A673 (cell line): ENCODE measurements at regions not wholly inside any gene's neighbourhood (a gene's known extent, or its start where the extent isn't known, plus 50 kb on each side); places are given as distances from the start of the nearest gene placed in this dataset.
A peak's percentile ranks its signal among the peaks of the same experiment; 100 is the strongest.

Experiments used
- BruUV-seq: library from RNA; stranded (reverse); fragments of 400-500 nt; replicated peaks from 2 replicates; lab custom pipeline; 2021; lab: Mats Ljungman, UMichigan
- CTCF ChIA-PET: fragments of 300-600 bp; sonication (Branson Sonifier 250); formaldehyde crosslinking; loops from one replicate; lab custom pipeline; 2022; ENCODE audit warnings: antibody characterized with exemption; lab: Charles Lee
- POLR2A ChIA-PET: fragments of 300-600 bp; sonication (Branson Sonifier 250); formaldehyde crosslinking; loops from one replicate; lab custom pipeline; 2022; ENCODE audit warnings: antibody characterized with exemption; ENCODE audit not compliant: low non-redundant PET; lab: Charles Lee
- DNase-seq: peaks from one replicate; pipeline ENCODE4 v3.0.0-alpha.2; 2015; ENCODE audit warnings: low spot score
- H3K27ac ChIP-seq: fragments of 200-600 bp; sonication (generic); 2 replicates; pipeline ENCODE4 v1.5.1; 2016; ENCODE audit warnings: mixed run types, low read depth, mild to moderate bottlenecking, mixed read lengths, antibody characterized with exemption, low read length; ENCODE audit not compliant: poor library complexity, severe bottlenecking
- H3K27me3 ChIP-seq: fragments of 200-600 bp; sonication (generic); replicated peaks from 2 replicates; pipeline ENCODE4 v1.6.1; 2017; ENCODE audit warnings: mixed run types, low read depth, mild to moderate bottlenecking, mixed read lengths, antibody characterized with exemption, low read length; ENCODE audit not compliant: insufficient read depth, poor library complexity
- H3K36me3 ChIP-seq: fragments of 200-600 bp; sonication (generic); 2 replicates; pipeline ENCODE4 v1.6.1; 2016; ENCODE audit warnings: mixed run types, mild to moderate bottlenecking, mixed read lengths, antibody characterized with exemption, low read length; ENCODE audit not compliant: insufficient read depth, poor library complexity, severe bottlenecking
- H3K4me1 ChIP-seq: fragments of 200-600 bp; sonication (generic); 2 replicates; pipeline ENCODE4 v1.6.1; 2017; ENCODE audit warnings: mixed run types, mild to moderate bottlenecking, mixed read lengths, antibody characterized with exemption, low read length; ENCODE audit not compliant: insufficient read depth, poor library complexity, severe bottlenecking
- H3K4me3 ChIP-seq: fragments of 200-600 bp; sonication (generic); 2 replicates; pipeline ENCODE4 v1.5.1; 2016; ENCODE audit warnings: low read depth, mixed run types, mild to moderate bottlenecking, mixed read lengths, low read length; ENCODE audit not compliant: poor library complexity, severe bottlenecking
- H3K9me3 ChIP-seq: fragments of 200-600 bp; sonication (generic); 2 replicates; pipeline ENCODE4 v1.6.1; 2016; ENCODE audit warnings: mixed run types, low read depth, mild to moderate bottlenecking, mixed read lengths, antibody characterized with exemption, low read length; ENCODE audit not compliant: poor library complexity, severe bottlenecking
- CTCF ChIP-seq: fragments of 300-800, 200-600 bp; sonication (generic); conservative IDR thresholded peaks from 2 replicates; pipeline ENCODE4 v1.5.1; 2017; ENCODE audit warnings: low read depth, mild to moderate bottlenecking, antibody characterized with exemption, low read length, moderate library complexity, mixed read lengths
- EZH2 ChIP-seq: fragments of 200-600 bp; sonication (generic); IDR thresholded peaks from 2 replicates; pipeline ENCODE4 v1.6.1; 2017; ENCODE audit warnings: borderline replicate concordance, low read depth, mild to moderate bottlenecking, mixed read lengths, antibody characterized with exemption, low read length; ENCODE audit not compliant: poor library complexity, severe bottlenecking
- intact Hi-C: fragments of 100-400 bp; cut with micrococcal nuclease; formaldehyde crosslinking; loops from one replicate; pipeline ENCODE4 v1.10.0; 2022; ENCODE audit not compliant: unreplicated experiment

- ChIA-PET POLR2A (no interaction called here), CTCF (no interaction called here)
- no peaks in the 10 kb centered on the region for H3K27me3 ChIP-seq
- H3K36me3 ChIP-seq, result no peaks in the 10 kb centered on the region
- H3K9me3 ChIP-seq, result no peaks in the 10 kb centered on the region
- no peak for DNase-seq
- no peak for TF ChIP-seq EZH2
- H3K27ac ChIP-seq, result no peak overlapping the region
- H3K4me3 ChIP-seq, result no peak overlapping the region
- BruUV-seq, result no TSS peak
- intact Hi-C loops, result no loop called here
- no peaks in the 10 kb centered on the region for H3K4me1 ChIP-seq
These were observed 708.8 kb upstream of the CHRM3 start for GRCh38 chr1:238677567-238677966.

GRCh38 chr1:238675221-238675620 lies 711.1 kb upstream of the CHRM3 start:
- H3K4me3 ChIP-seq, result no peak overlapping the region
- no peaks in the 10 kb centered on the region for H3K36me3 ChIP-seq
- H3K9me3 ChIP-seq, result no peaks in the 10 kb centered on the region
- POLR2A ChIA-PET, result no interaction called here
- no peaks in the 10 kb centered on the region for H3K4me1 ChIP-seq
- DNase-seq, result peak; percentile 1
- no peaks in the 10 kb centered on the region for H3K27me3 ChIP-seq
- H3K27ac ChIP-seq, result no peak overlapping the region
- TF ChIP-seq EZH2 (no peak), CTCF (no peak)
- CTCF ChIA-PET, result no interaction called here
- intact Hi-C loops, result no loop called here
- no TSS peak for BruUV-seq

GRCh38 chr1:238674316-238674715 lies 712.1 kb upstream of the CHRM3 start:
- no peaks in the 10 kb centered on the region for H3K27me3 ChIP-seq
- intact Hi-C loops, result no loop called here
- no peaks in the 10 kb centered on the region for H3K4me1 ChIP-seq
- no TSS peak for BruUV-seq
- TF ChIP-seq CTCF (no peak), EZH2 (no peak)
- CTCF ChIA-PET, result no interaction called here
- H3K4me3 ChIP-seq, result no peak overlapping the region
- POLR2A ChIA-PET, result no interaction called here
- no peak for DNase-seq
- H3K9me3 ChIP-seq, result no peaks in the 10 kb centered on the region
- no peak overlapping the region for H3K27ac ChIP-seq
- no peaks in the 10 kb centered on the region for H3K36me3 ChIP-seq

- ChIA-PET CTCF (no interaction called here), POLR2A (no interaction called here)
- H3K4me3 ChIP-seq, result no peak overlapping the region
- H3K36me3 ChIP-seq, result no peaks in the 10 kb centered on the region
- intact Hi-C loops, result no loop called here
- no peak for TF ChIP-seq CTCF
- no peak for TF ChIP-seq EZH2
- no peaks in the 10 kb centered on the region for H3K27me3 ChIP-seq
- no peaks in the 10 kb centered on the region for H3K4me1 ChIP-seq
- no peaks in the 10 kb centered on the region for H3K9me3 ChIP-seq
- no peak overlapping the region for H3K27ac ChIP-seq
- no TSS peak for BruUV-seq
- DNase-seq, result no peak
These were observed 712.8 kb upstream of the CHRM3 start for GRCh38 chr1:238673561-238673960.
